ENCODE measurements at regions not wholly inside any gene's neighbourhood (a gene's known extent, or its start where the extent isn't known, plus 50 kb on each side); places are given as distances from the start of the nearest gene placed in this dataset.

- TF ChIP-seq, protein P1, sequence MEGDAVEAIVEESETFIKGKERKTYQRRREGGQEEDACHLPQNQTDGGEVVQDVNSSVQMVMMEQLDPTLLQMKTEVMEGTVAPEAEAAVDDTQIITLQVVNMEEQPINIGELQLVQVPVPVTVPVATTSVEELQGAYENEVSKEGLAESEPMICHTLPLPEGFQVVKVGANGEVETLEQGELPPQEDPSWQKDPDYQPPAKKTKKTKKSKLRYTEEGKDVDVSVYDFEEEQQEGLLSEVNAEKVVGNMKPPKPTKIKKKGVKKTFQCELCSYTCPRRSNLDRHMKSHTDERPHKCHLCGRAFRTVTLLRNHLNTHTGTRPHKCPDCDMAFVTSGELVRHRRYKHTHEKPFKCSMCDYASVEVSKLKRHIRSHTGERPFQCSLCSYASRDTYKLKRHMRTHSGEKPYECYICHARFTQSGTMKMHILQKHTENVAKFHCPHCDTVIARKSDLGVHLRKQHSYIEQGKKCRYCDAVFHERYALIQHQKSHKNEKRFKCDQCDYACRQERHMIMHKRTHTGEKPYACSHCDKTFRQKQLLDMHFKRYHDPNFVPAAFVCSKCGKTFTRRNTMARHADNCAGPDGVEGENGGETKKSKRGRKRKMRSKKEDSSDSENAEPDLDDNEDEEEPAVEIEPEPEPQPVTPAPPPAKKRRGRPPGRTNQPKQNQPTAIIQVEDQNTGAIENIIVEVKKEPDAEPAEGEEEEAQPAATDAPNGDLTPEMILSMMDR (IDR thresholded peaks at IDR 0.05; ENCODE audit: poor library complexity): no peak
- TF ChIP-seq EZH2 (IDR thresholded peaks at IDR 0.05; ENCODE audit: borderline replicate concordance) (no peak), EZH2phosphoT487 (IDR thresholded peaks at IDR 0.05; ENCODE audit: low read depth, severe bottlenecking, unreplicated experiment) (no peak)
Observed at GRCh38 chr13:103275722-103276121, 209.5 kb upstream of the SLC10A2 start.

Measured in hepatocyte (in vitro differentiated cells).